Motor neuron (in vitro differentiated cells): ENCODE measurements at regions not wholly inside any gene's neighbourhood (a gene's known extent, or its start where the extent isn't known, plus 50 kb on each side); places are given as distances from the start of the nearest gene placed in this dataset.

Source experiments
- ATAC-seq, 8 experiments: fragments of 200-7000 bp; cut with Tn5 transposase; replicated peaks in 6 of 8; 2 replicates each; pipeline ENCODE4 v1.8.0; 2021; ENCODE audit warnings: mild to moderate bottlenecking in 8 of 8, moderate library complexity in 8 of 8
- H3K27ac ChIP-seq, 2 donors: fragments of 250-450 bp; sonication (Bioruptor Pico); 2 replicates each; pipeline ENCODE4 v1.9.0; 2021; ENCODE audit warnings: antibody characterized with exemption in 2 of 2, mild to moderate bottlenecking in 2 of 2, moderate library complexity in 1 of 2
- H3K4me1 ChIP-seq, 2 donors: fragments of 250-450 bp; sonication (Bioruptor Pico); replicated peaks in 1 of 2; 2 replicates each; pipeline ENCODE4 v1.6.1; 2021; ENCODE audit warnings: antibody characterized with exemption in 2 of 2, mild to moderate bottlenecking in 2 of 2, moderate library complexity in 1 of 2
- H3K4me3 ChIP-seq, 5 donors: fragments of 250-450 bp; sonication (Bioruptor Pico); 2 replicates each; pipeline ENCODE4 v1.9.0; 2021; ENCODE audit warnings: antibody characterized with exemption in 5 of 5, mild to moderate bottlenecking in 5 of 5, moderate library complexity in 4 of 5
- WGBS, 10 experiments: fragments of 450-650 bp; shearing (Covaris generic); methylation state at CpG; one replicate each; pipeline ENCODE4 v1.0.0; 2022; 5-methylcytosine and 5-hydroxymethylcytosine counted together
- in situ Hi-C, 9 experiments: fragments of 400-800 bp; cut with MboI; loops; one replicate each; pipeline ENCODE4 v1.15.0; 2021; ENCODE audit warnings: low sequenced_read_pairs in 9 of 9, low pct_unique_long_range_greater_than_20kb in 2 of 9; ENCODE audit not compliant: unreplicated experiment in 9 of 9

- no peak overlapping the region for H3K27ac ChIP-seq
- H3K4me3 ChIP-seq = no peak overlapping the region
- ATAC-seq = no peak
- 70 to 100% (median 100%) methylated on average over 1 to 5 of the region's 8 CpGs; no CpG with 5 or more reads in 2 of the 10 experiments for WGBS, 10 experiments
- peaks cover 0 to 4% of the 10 kb centered on the region in 2 donors for H3K4me1 ChIP-seq
- in situ Hi-C loops = loop anchor here in 7 of 9 experiments (10.0 to 25.0 kb wide), 5 partner anchors 153 to 516 kb away; partner anchors contain the start of gene ZFP36L2 (in 6 of the 7)
Measured at GRCh38 chr2:42971381-42971780, 179.0 kb upstream of the HAAO start.

- in situ Hi-C loops = loop anchor here in 7 of 9 experiments (10.0 to 25.0 kb wide), 5 partner anchors 155 to 517 kb away; partner anchors contain the start of gene ZFP36L2 (in 6 of the 7)
- peaks cover 0 to under 1% of the 10 kb centered on the region in 2 donors for H3K4me1 ChIP-seq
- ATAC-seq = peak in 1 of 8 experiments; percentile 49
- no peak overlapping the region for H3K4me3 ChIP-seq
- H3K27ac ChIP-seq = no peak overlapping the region
- 40 to 94% (median 69%) methylated on average over 1 to 2 of the region's 3 CpGs; no CpG with 5 or more reads in 7 of the 10 experiments for WGBS, 10 experiments
Measured at GRCh38 chr2:42970151-42970550, 177.8 kb upstream of the HAAO start.

- Histone ChIP-seq H3K27ac (no peak overlapping the region), H3K4me3 (no peak overlapping the region), H3K4me1 (no peaks in the 10 kb centered on the region)
- in situ Hi-C loops = loop anchor here in 7 of 9 experiments (10.0 to 25.0 kb wide), 5 partner anchors 155 to 518 kb away; partner anchors contain the start of gene ZFP36L2 (in 6 of the 7)
- ATAC-seq = peak in 7 of 8 experiments; percentile 3 to 91 (median 71)
- WGBS, 10 experiments = 28 to 100% (median 55%) methylated on average over 1 to 3 of the region's 12 CpGs; no CpG with 5 or more reads in 4 of the 10 experiments
Measured at GRCh38 chr2:42969231-42970150, 177.1 kb upstream of the HAAO start.

- H3K4me3 ChIP-seq = no peak overlapping the region
- 0 to 100% (median 90%) methylated on average over 1 to 5 of the region's 15 CpGs; no CpG with 5 or more reads in 3 of the 10 experiments for WGBS, 10 experiments
- H3K27ac ChIP-seq = no peak overlapping the region
- in situ Hi-C loops = loop anchor here in 7 of 9 experiments (25.0 kb wide), 3 partner anchors 244 to 519 kb away; partner anchors contain the start of gene ZFP36L2 (in 5 of the 7)
- ATAC-seq = peak in 3 of 8 experiments; percentile 69 to 88 (median 73)
- peaks cover 0 to under 1% of the 10 kb centered on the region in 2 donors for H3K4me1 ChIP-seq
Measured at GRCh38 chr2:42967959-42968674, 175.7 kb upstream of the HAAO start.

- Histone ChIP-seq H3K4me1 (peaks cover 16 to 18% of the 10 kb centered on the region in 2 donors), H3K4me3 (no peak overlapping the region), H3K27ac (no peak overlapping the region)
- 50 to 100% (median 90%) methylated on average over 1 to 3 of the region's 5 CpGs; no CpG with 5 or more reads in 5 of the 10 experiments for WGBS, 10 experiments
- no peak for ATAC-seq
- in situ Hi-C loops = loop anchor here in 7 of 9 experiments (25.0 kb wide), 3 partner anchors 246 to 521 kb away; partner anchors contain the start of gene ZFP36L2 (in 5 of the 7)
Measured at GRCh38 chr2:42965910-42966309, 173.5 kb upstream of the HAAO start.

GRCh38 chr2:42965196-42965595 is 172.8 kb upstream of the HAAO start:
- WGBS, 10 experiments = 59 to 100% (median 92%) methylated on average over 1 to 3 of the region's 4 CpGs; no CpG with 5 or more reads in 4 of the 10 experiments
- Histone ChIP-seq H3K4me1 (peaks cover 22 to 23% of the 10 kb centered on the region in 2 donors), H3K4me3 (no peak overlapping the region), H3K27ac (no peak overlapping the region)
- in situ Hi-C loops = loop anchor here in 7 of 9 experiments (25.0 kb wide), 3 partner anchors 247 to 522 kb away; partner anchors contain the start of gene ZFP36L2 (in 5 of the 7)
- ATAC-seq = no peak

- Histone ChIP-seq H3K4me3 (no peak overlapping the region), H3K4me1 (peaks cover 27 to 28% of the 10 kb centered on the region in 2 donors), H3K27ac (no peak overlapping the region)
- 90 to 100% (median 90%) methylated on average over 2 to 3 of the region's 6 CpGs; no CpG with 5 or more reads in 7 of the 10 experiments for WGBS, 10 experiments
- ATAC-seq = peak in 3 of 8 experiments; percentile 40 to 55 (median 51)
- in situ Hi-C loops = loop anchor here in 7 of 9 experiments (25.0 kb wide), 3 partner anchors 248 to 523 kb away; partner anchors contain the start of gene ZFP36L2 (in 5 of the 7)
Measured at GRCh38 chr2:42964439-42965083, 172.2 kb upstream of the HAAO start.

- no peak overlapping the region for H3K4me3 ChIP-seq
- no peak overlapping the region for H3K27ac ChIP-seq
- peaks cover 32 to 35% of the 10 kb centered on the region in 2 donors for H3K4me1 ChIP-seq
- in situ Hi-C loops = loop anchor here in 7 of 9 experiments (25.0 kb wide), 3 partner anchors 249 to 524 kb away; partner anchors contain the start of gene ZFP36L2 (in 5 of the 7)
- 84 to 100% (median 91%) methylated on average over 1 to 5 of the region's 9 CpGs; no CpG with 5 or more reads in 6 of the 10 experiments for WGBS, 10 experiments
- no peak for ATAC-seq
Measured at GRCh38 chr2:42963452-42964068, 171.2 kb upstream of the HAAO start.

- Histone ChIP-seq H3K27ac (no peak overlapping the region), H3K4me3 (no peak overlapping the region), H3K4me1 (peaks cover 32 to 35% of the 10 kb centered on the region in 2 donors)
- ATAC-seq = peak in 3 of 8 experiments; percentile 64 to 84 (median 71)
- in situ Hi-C loops = loop anchor here in 7 of 9 experiments (25.0 kb wide), 3 partner anchors 250 to 525 kb away; partner anchors contain the start of gene ZFP36L2 (in 5 of the 7)
- 0 to 80% (median 67%) methylated on average over 1 to 6 of the region's 12 CpGs; no CpG with 5 or more reads in 5 of the 10 experiments for WGBS, 10 experiments
Measured at GRCh38 chr2:42962508-42962953, 170.1 kb upstream of the HAAO start.

GRCh38 chr2:42961961-42962360 is 169.6 kb upstream of the HAAO start:
- WGBS, 10 experiments = 100% methylated on average over 4 of the region's 7 CpGs; no CpG with 5 or more reads in 9 of the 10 experiments
- ATAC-seq = no peak
- in situ Hi-C loops = loop anchor here in 7 of 9 experiments (25.0 kb wide), 3 partner anchors 250 to 525 kb away; partner anchors contain the start of gene ZFP36L2 (in 5 of the 7)
- Histone ChIP-seq H3K4me1 (peaks cover 36 to 38% of the 10 kb centered on the region in 2 donors), H3K4me3 (no peak overlapping the region), H3K27ac (no peak overlapping the region)

GRCh38 chr2:42961385-42961811 is 169.0 kb upstream of the HAAO start:
- in situ Hi-C loops = loop anchor here in 7 of 9 experiments (25.0 kb wide), 3 partner anchors 251 to 526 kb away; partner anchors contain the start of gene ZFP36L2 (in 5 of the 7)
- ATAC-seq = peak in 5 of 8 experiments; percentile 25 to 64 (median 57)
- Histone ChIP-seq H3K27ac (peak overlapping the region in 1 of 2 donors; percentile 28), H3K4me3 (no peak overlapping the region), H3K4me1 (peaks cover 36 to 42% of the 10 kb centered on the region in 2 donors)
- WGBS, 10 experiments = 0 to 48% (median 11%) methylated on average over 2 to 10 of the region's 15 CpGs; no CpG with 5 or more reads in 5 of the 10 experiments
